H1 (cell line): ENCODE measurements at regions not wholly inside any gene's neighbourhood (a gene's known extent, or its start where the extent isn't known, plus 50 kb on each side); places are given as distances from the start of the nearest gene placed in this dataset.

ENCODE experiments used
- EP300 ChIP-seq, 2 experiments: IDR thresholded peaks; 1 replicate in 1 of 2; 2 replicates in 1 of 2; pipeline ENCODE4 v1.6.1; 2011 to 2012; ENCODE audit warnings: low read depth in 2 of 2, low read length in 2 of 2, mild to moderate bottlenecking in 2 of 2, borderline replicate concordance in 1 of 2, inconsistent platforms in 1 of 2, moderate library complexity in 1 of 2
- HDAC2 ChIP-seq, 2 experiments: fragments of 300-600 bp in 1 of 2; sonication (generic) in 1 of 2; IDR thresholded peaks; 2 replicates each; pipeline ENCODE4 v1.6.1; 2011 to 2012; ENCODE audit warnings: low read depth in 2 of 2, low read length in 2 of 2, mild to moderate bottlenecking in 2 of 2, moderate library complexity in 2 of 2, borderline replicate concordance in 1 of 2, inconsistent platforms in 1 of 2
- JUND ChIP-seq: IDR thresholded peaks from 2 replicates; pipeline ENCODE4 v1.6.1; 2011; ENCODE audit warnings: mild to moderate bottlenecking, improper control_type of control experiment, low read length
- POLR2AphosphoS5 ChIP-seq: IDR thresholded peaks from 2 replicates; pipeline ENCODE4 v1.6.1; 2011; ENCODE audit warnings: low read depth, low read length
- SIN3A ChIP-seq, 2 experiments: IDR thresholded peaks in 1 of 2; conservative IDR thresholded peaks in 1 of 2; 2 replicates each; pipeline ENCODE4 v1.6.1; 2011 to 2012; ENCODE audit warnings: low read length in 2 of 2, improper control_type of control experiment in 1 of 2, low read depth in 1 of 2, mild to moderate bottlenecking in 1 of 2
- SRF ChIP-seq: IDR thresholded peaks from 2 replicates; pipeline ENCODE4 v1.6.1; 2011; ENCODE audit warnings: mild to moderate bottlenecking, low read depth, low read length, moderate library complexity
- SUZ12 ChIP-seq: fragments of 200-600 bp; sonication (generic); IDR thresholded peaks from 2 replicates; pipeline ENCODE4 v1.6.1; 2012; ENCODE audit warnings: mild to moderate bottlenecking, inconsistent platforms, low read length, moderate library complexity, mixed read lengths
- TF ChIP-seq, protein P1 (sequence below), 3 experiments: IDR thresholded peaks; 1 replicate in 2 of 3; 2 replicates in 1 of 3; pipeline versions ENCODE4 v1.5.1 to v1.6.1; 2011; ENCODE audit warnings: low read length in 3 of 3, mild to moderate bottlenecking in 3 of 3, inconsistent platforms in 2 of 3, low read depth in 1 of 3, moderate library complexity in 1 of 3; ENCODE audit not compliant: insufficient read depth in 1 of 3; ENCODE audit errors: control extremely low read depth in 1 of 3

DNA sequence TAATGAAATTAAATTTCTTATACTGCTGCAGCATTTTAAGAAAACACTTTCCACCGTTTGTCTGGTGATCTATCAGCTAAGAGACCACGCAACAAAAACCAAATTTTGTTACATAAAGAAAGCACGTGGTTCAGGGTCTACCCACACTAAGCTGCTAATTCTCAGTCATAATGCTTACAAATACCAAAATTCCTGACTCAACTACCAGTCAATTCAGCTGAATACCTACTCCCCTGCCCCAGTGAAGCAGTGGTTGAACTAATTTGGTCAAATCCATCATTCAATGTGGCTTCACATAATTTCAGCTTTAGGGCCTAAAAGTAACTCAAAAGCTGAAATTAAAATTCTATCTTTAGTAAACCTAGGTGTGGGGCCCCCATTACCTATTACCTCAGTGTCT, 468.6 kb upstream of the ARID1B start:
- TF ChIP-seq, protein P1, sequence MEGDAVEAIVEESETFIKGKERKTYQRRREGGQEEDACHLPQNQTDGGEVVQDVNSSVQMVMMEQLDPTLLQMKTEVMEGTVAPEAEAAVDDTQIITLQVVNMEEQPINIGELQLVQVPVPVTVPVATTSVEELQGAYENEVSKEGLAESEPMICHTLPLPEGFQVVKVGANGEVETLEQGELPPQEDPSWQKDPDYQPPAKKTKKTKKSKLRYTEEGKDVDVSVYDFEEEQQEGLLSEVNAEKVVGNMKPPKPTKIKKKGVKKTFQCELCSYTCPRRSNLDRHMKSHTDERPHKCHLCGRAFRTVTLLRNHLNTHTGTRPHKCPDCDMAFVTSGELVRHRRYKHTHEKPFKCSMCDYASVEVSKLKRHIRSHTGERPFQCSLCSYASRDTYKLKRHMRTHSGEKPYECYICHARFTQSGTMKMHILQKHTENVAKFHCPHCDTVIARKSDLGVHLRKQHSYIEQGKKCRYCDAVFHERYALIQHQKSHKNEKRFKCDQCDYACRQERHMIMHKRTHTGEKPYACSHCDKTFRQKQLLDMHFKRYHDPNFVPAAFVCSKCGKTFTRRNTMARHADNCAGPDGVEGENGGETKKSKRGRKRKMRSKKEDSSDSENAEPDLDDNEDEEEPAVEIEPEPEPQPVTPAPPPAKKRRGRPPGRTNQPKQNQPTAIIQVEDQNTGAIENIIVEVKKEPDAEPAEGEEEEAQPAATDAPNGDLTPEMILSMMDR (IDR thresholded peaks at IDR 0.05; ENCODE audit: control extremely low read depth in 1 of 3, insufficient read depth in 1 of 3, low read depth in 1 of 3, low read length in 3 of 3), result no peak
- TF ChIP-seq POLR2AphosphoS5 (no peak), SIN3A (conservative IDR thresholded peaks at IDR 0.05 in 1 of 2, IDR thresholded peaks at IDR 0.05 in 1 of 2; ENCODE audit: low read depth in 1 of 2, low read length in 2 of 2) (no peak), EP300 (IDR thresholded peaks at IDR 0.05; ENCODE audit: borderline replicate concordance in 1 of 2, low read depth in 2 of 2, low read length in 2 of 2) (no peak), HDAC2 (IDR thresholded peaks at IDR 0.05; ENCODE audit: borderline replicate concordance in 1 of 2, low read depth in 2 of 2, low read length in 2 of 2) (no peak), SUZ12 (no peak), JUND (no peak), SRF (no peak)
